ENCODE measurements at regions not wholly inside any gene's neighbourhood (a gene's known extent, or its start where the extent isn't known, plus 50 kb on each side); places are given as distances from the start of the nearest gene placed in this dataset.

DNA sequence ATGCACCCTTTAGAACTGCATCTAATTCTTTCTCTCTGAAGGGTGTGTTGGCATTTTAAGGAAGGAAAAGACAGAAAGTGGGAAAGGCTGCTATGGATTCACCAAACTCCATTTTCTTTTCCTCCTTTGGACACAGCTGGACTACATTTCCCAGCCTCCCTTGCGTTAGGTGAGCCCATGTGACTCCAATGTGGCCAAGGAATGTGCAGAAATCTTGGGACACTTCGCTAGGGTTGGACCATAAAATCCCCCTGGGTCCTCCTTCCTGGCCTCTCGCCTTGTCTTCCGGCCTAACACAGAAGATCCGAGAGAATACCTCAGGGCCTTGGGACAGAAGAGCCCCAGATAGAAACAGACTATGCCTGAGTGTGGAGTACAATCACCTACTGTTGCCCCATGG, 56.3 kb downstream of the ABCC12 start:
- H3K4me1 ChIP-seq: peaks cover 15 to 19% of the 10 kb centered on the region in 2 donors
- no peaks in the 10 kb centered on the region for H3K27me3 ChIP-seq
- DNase-seq: no peak
- no peak overlapping the region for H3K4me3 ChIP-seq (replicated peaks in 1 of 3)
- no peak for TF ChIP-seq POLR2A (IDR thresholded peaks at IDR 0.05)
- TF ChIP-seq, protein P1, sequence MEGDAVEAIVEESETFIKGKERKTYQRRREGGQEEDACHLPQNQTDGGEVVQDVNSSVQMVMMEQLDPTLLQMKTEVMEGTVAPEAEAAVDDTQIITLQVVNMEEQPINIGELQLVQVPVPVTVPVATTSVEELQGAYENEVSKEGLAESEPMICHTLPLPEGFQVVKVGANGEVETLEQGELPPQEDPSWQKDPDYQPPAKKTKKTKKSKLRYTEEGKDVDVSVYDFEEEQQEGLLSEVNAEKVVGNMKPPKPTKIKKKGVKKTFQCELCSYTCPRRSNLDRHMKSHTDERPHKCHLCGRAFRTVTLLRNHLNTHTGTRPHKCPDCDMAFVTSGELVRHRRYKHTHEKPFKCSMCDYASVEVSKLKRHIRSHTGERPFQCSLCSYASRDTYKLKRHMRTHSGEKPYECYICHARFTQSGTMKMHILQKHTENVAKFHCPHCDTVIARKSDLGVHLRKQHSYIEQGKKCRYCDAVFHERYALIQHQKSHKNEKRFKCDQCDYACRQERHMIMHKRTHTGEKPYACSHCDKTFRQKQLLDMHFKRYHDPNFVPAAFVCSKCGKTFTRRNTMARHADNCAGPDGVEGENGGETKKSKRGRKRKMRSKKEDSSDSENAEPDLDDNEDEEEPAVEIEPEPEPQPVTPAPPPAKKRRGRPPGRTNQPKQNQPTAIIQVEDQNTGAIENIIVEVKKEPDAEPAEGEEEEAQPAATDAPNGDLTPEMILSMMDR (IDR thresholded peaks at IDR 0.05): no peak
- H3K9me3 ChIP-seq: no peaks in the 10 kb centered on the region
- no peaks in the 10 kb centered on the region for H3K36me3 ChIP-seq
- intact Hi-C loops (cut with DNase I): no loop called here
- 80 to 83% methylated on average over 5 of the region's 5 CpGs for WGBS, 2 donors
- no peak overlapping the region for H3K27ac ChIP-seq

DNA sequence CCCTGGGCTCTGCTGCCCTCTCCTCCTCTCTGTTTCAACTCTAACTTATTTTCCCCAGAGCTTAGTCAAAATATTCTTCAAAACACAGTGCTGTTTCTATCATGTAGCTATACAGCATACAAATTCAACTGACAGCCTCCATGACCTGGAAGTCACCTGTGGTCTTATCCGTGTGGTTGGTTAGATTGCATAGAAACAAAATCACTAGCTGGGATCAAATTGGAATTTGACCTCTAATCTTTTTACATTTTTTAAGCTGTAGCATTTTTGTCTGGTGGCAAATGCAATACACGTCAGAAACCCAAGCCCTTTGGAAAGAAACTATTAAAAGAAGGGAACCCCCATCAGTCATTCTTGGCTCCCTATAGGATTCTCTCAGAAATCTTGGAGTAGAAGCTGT, 57.3 kb downstream of the ABCC12 start:
- Histone ChIP-seq H3K4me3 (replicated peaks in 1 of 3) (no peak overlapping the region), H3K9me3 (no peaks in the 10 kb centered on the region), H3K27me3 (no peaks in the 10 kb centered on the region), H3K36me3 (no peaks in the 10 kb centered on the region), H3K4me1 (peaks cover 15 to 19% of the 10 kb centered on the region in 2 donors), H3K27ac (no peak overlapping the region)
- DNase-seq: no peak
- intact Hi-C loops (cut with DNase I): no loop called here
- no peak for TF ChIP-seq POLR2A (IDR thresholded peaks at IDR 0.05)
- TF ChIP-seq, protein P1 (IDR thresholded peaks at IDR 0.05): no peak
- 85 to 94% methylated on average over 2 of the region's 2 CpGs for WGBS, 2 donors

DNA sequence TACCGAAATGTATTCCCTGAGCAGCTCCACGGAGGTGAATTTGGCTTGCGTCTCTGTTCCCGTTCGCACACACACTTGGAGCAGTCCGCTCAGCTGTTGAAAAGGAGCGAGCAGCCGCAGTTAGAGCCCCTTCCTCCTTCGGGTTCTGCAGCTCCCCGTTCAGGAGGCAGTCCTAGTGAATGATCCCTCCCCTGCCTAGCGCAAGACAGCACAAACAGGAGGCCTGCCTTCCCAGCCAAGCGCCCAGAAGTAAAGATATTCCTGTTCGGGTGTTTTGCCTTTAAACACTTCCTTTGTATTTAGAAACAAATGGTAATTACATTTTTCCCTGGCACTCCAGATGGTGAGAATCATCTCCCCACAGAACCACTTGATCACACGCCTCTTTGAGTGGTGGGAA, 64.7 kb downstream of the ABCC12 start:
- Histone ChIP-seq H3K4me1 (no peaks in the 10 kb centered on the region), H3K9me3 (no peaks in the 10 kb centered on the region), H3K4me3 (replicated peaks in 1 of 3) (no peak overlapping the region), H3K36me3 (no peaks in the 10 kb centered on the region), H3K27me3 (no peaks in the 10 kb centered on the region), H3K27ac (no peak overlapping the region)
- intact Hi-C loops (cut with DNase I): no loop called here
- no peak for DNase-seq
- WGBS, 2 donors: 74 to 79% methylated on average over 14 of the region's 14 CpGs
- TF ChIP-seq POLR2A (IDR thresholded peaks at IDR 0.05): no peak
- TF ChIP-seq, protein P1 (IDR thresholded peaks at IDR 0.05): no peak

DNA sequence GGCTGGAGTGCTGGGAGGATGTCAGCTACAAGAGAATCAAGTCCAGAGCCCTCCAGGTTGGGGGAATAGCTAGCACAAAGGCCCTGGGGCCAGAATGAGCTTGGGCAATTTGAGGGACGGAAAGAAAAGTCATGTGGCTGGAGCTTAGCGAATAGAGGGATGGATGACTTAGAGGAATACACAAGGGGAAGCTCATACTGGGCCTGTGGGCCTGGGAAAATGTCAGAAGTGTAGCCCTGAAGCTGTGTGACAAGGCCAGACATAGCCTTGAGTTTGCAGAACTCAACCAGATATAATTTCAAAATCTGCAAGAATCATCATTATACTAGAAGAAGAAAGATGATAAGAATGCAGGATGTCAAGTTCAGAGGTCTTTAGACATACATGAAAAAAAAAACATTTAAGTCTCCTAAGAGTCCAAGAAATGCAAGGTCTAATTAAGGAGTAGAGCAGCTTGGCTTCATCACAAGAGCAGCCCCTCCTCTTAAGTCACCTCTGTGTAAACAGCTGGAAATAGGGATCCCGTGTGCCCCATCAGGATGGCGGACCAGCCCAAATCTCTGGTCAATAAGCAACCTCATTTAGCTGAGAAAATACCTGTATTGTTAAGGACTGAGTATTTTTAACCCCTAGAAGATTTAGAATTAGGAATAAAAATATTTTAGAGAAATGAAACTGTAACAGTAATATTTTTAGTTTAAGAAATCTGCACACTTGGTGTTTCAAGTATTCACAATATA, 66.6 kb downstream of the ABCC12 start:
- no peaks in the 10 kb centered on the region for H3K9me3 ChIP-seq
- no peak for DNase-seq
- no peaks in the 10 kb centered on the region for H3K36me3 ChIP-seq
- no peaks in the 10 kb centered on the region for H3K4me1 ChIP-seq
- TF ChIP-seq, protein P1 (IDR thresholded peaks at IDR 0.05): no peak
- no peak for TF ChIP-seq POLR2A (IDR thresholded peaks at IDR 0.05)
- H3K27ac ChIP-seq: no peak overlapping the region
- 84 to 85% methylated on average over 4 of the region's 4 CpGs for WGBS, 2 donors
- no peaks in the 10 kb centered on the region for H3K27me3 ChIP-seq
- intact Hi-C loops (cut with DNase I): no loop called here
- H3K4me3 ChIP-seq (replicated peaks in 1 of 3): no peak overlapping the region

DNA sequence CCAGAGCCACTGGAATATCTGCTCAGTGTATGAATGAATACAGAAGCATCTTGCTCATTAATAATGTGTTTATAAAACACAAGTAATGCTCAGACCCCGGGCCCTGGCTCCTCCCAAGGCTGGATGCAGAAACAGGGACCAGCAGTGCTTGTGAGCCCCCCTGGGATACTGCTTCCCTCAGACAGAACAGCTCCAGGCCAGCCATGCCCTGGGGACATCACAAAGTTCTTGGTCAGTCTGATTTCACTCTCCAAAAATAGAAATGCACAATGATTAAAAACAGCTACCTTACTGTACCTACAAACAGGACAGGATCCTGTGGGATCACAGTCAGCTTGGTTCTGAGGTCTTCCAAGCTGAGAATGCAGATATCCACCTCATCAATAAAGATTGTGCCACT, 68.2 kb downstream of the ABCC12 start:
- DNase-seq: no peak
- no peak for TF ChIP-seq POLR2A (IDR thresholded peaks at IDR 0.05)
- TF ChIP-seq, protein P1 (IDR thresholded peaks at IDR 0.05): no peak
- Histone ChIP-seq H3K36me3 (no peaks in the 10 kb centered on the region), H3K27ac (no peak overlapping the region), H3K4me1 (no peaks in the 10 kb centered on the region), H3K27me3 (no peaks in the 10 kb centered on the region), H3K9me3 (no peaks in the 10 kb centered on the region), H3K4me3 (replicated peaks in 1 of 3) (no peak overlapping the region)
- intact Hi-C loops (cut with DNase I): no loop called here
- 42% methylated on average over 1 of the region's 1 CpG for WGBS, 2 donors
